Lower lobe of right lung (tissue), 2 donors: ENCODE measurements at regions not wholly inside any gene's neighbourhood (a gene's known extent, or its start where the extent isn't known, plus 50 kb on each side); places are given as distances from the start of the nearest gene placed in this dataset.
"Not testable (repeated sequence)": the region's sequence is repeated elsewhere in the genome, so short reads cannot be mapped to it uniquely, and the experiment has no call there.

ENCODE experiments used
- ATAC-seq, 2 donors: fragments of 200-7000 bp; cut with Tn5 transposase; one replicate each; pipeline ENCODE4 v1.9.1; 2020 to 2022; ENCODE audit warnings: mild to moderate bottlenecking in 2 of 2, moderate library complexity in 2 of 2
- DNase-seq: peaks from one replicate; pipeline ENCODE4 v3.0.0-alpha.2; 2020
- H3K27ac ChIP-seq: fragments of 200-600 bp; one replicate; pipeline ENCODE4 v1.8.0; 2022
- H3K27me3 ChIP-seq: fragments of 200-600 bp; one replicate; pipeline ENCODE4 v1.8.0; 2022; ENCODE audit warnings: low read depth
- H3K36me3 ChIP-seq: fragments of 200-600 bp; one replicate; pipeline ENCODE4 v1.8.0; 2022; ENCODE audit warnings: mild to moderate bottlenecking
- H3K4me1 ChIP-seq: fragments of 200-600 bp; one replicate; pipeline ENCODE4 v1.8.0; 2022
- H3K4me3 ChIP-seq: fragments of 200-600 bp; one replicate; pipeline ENCODE4 v1.8.0; 2022; ENCODE audit warnings: mild to moderate bottlenecking
- H3K9me3 ChIP-seq: fragments of 200-600 bp; one replicate; pipeline ENCODE4 v1.8.0; 2022
- intact Hi-C: fragments of 100-400 bp; cut with DNase I; formaldehyde crosslinking; loops from one replicate; pipeline ENCODE4 v1.11.0; 2022
- TF ChIP-seq, protein P1 (sequence below): fragments of 200-600 bp; IDR thresholded peaks from one replicate; pipeline ENCODE4 v1.8.0; 2022; ENCODE audit warnings: antibody characterized with exemption, mild to moderate bottlenecking
- donor health status: DM: no; HTN: yes; CAD: no; lungs with severe emphysema.

- ATAC-seq = no peak
- H3K27ac ChIP-seq = no peak overlapping the region
- no peaks in the 10 kb centered on the region for H3K36me3 ChIP-seq
- no peaks in the 10 kb centered on the region for H3K4me1 ChIP-seq
- TF ChIP-seq, protein P1, sequence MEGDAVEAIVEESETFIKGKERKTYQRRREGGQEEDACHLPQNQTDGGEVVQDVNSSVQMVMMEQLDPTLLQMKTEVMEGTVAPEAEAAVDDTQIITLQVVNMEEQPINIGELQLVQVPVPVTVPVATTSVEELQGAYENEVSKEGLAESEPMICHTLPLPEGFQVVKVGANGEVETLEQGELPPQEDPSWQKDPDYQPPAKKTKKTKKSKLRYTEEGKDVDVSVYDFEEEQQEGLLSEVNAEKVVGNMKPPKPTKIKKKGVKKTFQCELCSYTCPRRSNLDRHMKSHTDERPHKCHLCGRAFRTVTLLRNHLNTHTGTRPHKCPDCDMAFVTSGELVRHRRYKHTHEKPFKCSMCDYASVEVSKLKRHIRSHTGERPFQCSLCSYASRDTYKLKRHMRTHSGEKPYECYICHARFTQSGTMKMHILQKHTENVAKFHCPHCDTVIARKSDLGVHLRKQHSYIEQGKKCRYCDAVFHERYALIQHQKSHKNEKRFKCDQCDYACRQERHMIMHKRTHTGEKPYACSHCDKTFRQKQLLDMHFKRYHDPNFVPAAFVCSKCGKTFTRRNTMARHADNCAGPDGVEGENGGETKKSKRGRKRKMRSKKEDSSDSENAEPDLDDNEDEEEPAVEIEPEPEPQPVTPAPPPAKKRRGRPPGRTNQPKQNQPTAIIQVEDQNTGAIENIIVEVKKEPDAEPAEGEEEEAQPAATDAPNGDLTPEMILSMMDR = no peak
- no peak overlapping the region for H3K4me3 ChIP-seq
- intact Hi-C loops = no loop called here
- H3K9me3 ChIP-seq = no peaks in the 10 kb centered on the region
- no peak for DNase-seq
- H3K27me3 ChIP-seq = no peaks in the 10 kb centered on the region
Measured at GRCh38 chrX:45554736-45555135, 354.1 kb upstream of the DIPK2B start.

DNA sequence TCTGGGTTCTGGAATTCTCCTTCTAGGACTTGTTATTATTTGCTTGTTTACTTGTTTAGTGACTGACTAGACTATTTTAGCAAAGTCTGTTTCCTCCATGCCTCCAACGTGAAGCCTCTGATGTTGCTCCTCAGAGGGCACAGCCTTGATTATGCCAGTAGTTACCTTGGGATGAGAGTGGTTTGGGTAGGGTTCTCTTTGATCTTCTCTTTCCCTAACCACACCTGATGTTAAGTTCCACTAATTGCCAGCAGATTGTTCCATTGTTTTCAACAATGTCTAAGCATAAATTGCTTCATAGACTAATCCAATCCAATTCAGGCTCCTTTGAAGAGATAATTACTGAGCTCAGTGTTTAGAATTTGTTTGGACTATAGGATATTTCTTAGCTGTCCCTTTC is 352.7 kb upstream of the DIPK2B start:
- Histone ChIP-seq H3K27ac (no peak overlapping the region), H3K4me3 (no peak overlapping the region), H3K9me3 (no peaks in the 10 kb centered on the region), H3K4me1 (no peaks in the 10 kb centered on the region), H3K27me3 (no peaks in the 10 kb centered on the region), H3K36me3 (no peaks in the 10 kb centered on the region)
- DNase-seq (no peak), ATAC-seq (no peak)
- TF ChIP-seq, protein P1 = no peak
- intact Hi-C loops = no loop called here

- H3K4me1 ChIP-seq, H3K36me3 ChIP-seq, ATAC-seq, H3K4me3 ChIP-seq, H3K27ac ChIP-seq, DNase-seq, H3K27me3 ChIP-seq, H3K9me3 ChIP-seq, intact Hi-C loops: not testable (repeated sequence)
Measured at GRCh38 chrX:45546697-45547096, 346.0 kb upstream of the DIPK2B start.

- intact Hi-C loops = no loop called here
- ATAC-seq = no peak
- no peaks in the 10 kb centered on the region for H3K4me1 ChIP-seq
- no peak overlapping the region for H3K27ac ChIP-seq
- DNase-seq = no peak
- no peaks in the 10 kb centered on the region for H3K36me3 ChIP-seq
- H3K9me3 ChIP-seq = no peaks in the 10 kb centered on the region
- TF ChIP-seq, protein P1 = no peak
- H3K27me3 ChIP-seq = no peaks in the 10 kb centered on the region
- H3K4me3 ChIP-seq = no peak overlapping the region
Measured at GRCh38 chrX:45540181-45540580, 339.5 kb upstream of the DIPK2B start.

DNA sequence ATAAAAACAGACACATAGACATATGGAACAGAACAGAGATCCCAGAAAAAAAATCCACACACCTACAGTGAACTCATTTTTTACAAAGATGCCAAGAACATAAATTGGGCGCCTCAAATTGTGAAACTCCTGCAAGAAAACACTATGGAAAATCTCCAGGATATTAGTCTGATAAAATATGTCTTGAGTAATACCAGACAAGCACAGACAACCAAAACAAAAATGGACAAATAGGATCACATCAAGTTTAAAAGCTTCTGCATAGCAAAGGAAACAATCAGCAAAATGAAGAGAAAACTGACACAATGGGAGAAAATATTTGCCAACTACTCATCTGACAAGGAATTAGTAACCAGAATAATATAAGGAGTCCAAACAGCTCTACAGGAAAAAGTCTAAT is 337.3 kb upstream of the DIPK2B start:
- Histone ChIP-seq H3K4me3 (no peak overlapping the region), H3K9me3 (no peaks in the 10 kb centered on the region), H3K4me1 (no peaks in the 10 kb centered on the region), H3K27me3 (no peaks in the 10 kb centered on the region), H3K27ac (no peak overlapping the region), H3K36me3 (no peaks in the 10 kb centered on the region)
- intact Hi-C loops = no loop called here
- TF ChIP-seq, protein P1 = no peak
- no peak for DNase-seq
- ATAC-seq = no peak

- ATAC-seq (no peak), DNase-seq (no peak)
- Histone ChIP-seq H3K9me3 (no peaks in the 10 kb centered on the region), H3K27me3 (no peaks in the 10 kb centered on the region), H3K4me1 (no peaks in the 10 kb centered on the region), H3K27ac (no peak overlapping the region), H3K36me3 (no peaks in the 10 kb centered on the region), H3K4me3 (no peak overlapping the region)
- intact Hi-C loops = no loop called here
- TF ChIP-seq, protein P1 = no peak
Measured at GRCh38 chrX:45527834-45528233, 327.2 kb upstream of the DIPK2B start.
